ENCODE measurements at regions not wholly inside any gene's neighbourhood (a gene's known extent, or its start where the extent isn't known, plus 50 kb on each side); places are given as distances from the start of the nearest gene placed in this dataset.

DNA sequence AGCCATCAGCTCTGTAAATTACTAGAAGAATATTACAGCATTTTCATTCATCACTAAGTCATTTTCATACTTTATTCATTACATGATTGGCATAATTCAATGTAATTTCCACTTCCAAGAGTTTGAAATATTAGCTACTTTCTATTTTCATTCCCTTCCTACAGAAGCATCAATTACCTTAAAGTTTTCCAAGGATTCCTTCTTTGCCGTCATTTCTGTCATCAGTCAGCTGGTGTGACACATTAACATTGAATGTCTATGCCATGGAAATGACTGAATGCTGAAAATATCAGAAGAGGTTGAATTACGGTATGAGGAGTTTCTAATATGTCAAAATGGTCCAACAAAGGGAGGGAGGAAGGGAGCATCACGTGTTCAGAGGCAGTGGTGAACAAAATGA, 718.2 kb upstream of the GRM7 start:
- Histone ChIP-seq H3K36me3 (ENCODE audit: control insufficient read depth, insufficient read depth, low read length) (no peaks in the 10 kb centered on the region), H4K20me1 (replicated peaks; ENCODE audit: control insufficient read depth, insufficient read depth, low read length) (no peaks in the 10 kb centered on the region), H3K27ac (ENCODE audit: extremely low read depth, low read depth, low read length) (no peak overlapping the region), H2AFZ (ENCODE audit: low read depth, low read length) (no peak overlapping the region), H3K9me3 (replicated peaks; ENCODE audit: control insufficient read depth, insufficient read depth, low read depth, low read length) (no peaks in the 10 kb centered on the region), H3K4me3 (no peak overlapping the region), H3K9me1 (ENCODE audit: control insufficient read depth, insufficient read depth, low read length) (no peaks in the 10 kb centered on the region), H3K9ac (ENCODE audit: insufficient read depth in 1 of 2, low read depth in 2 of 2, low read length in 2 of 2) (no peak overlapping the region), H3K27me3 (ENCODE audit: control insufficient read depth in 2 of 2, insufficient read depth in 2 of 2, low read length in 2 of 2) (no peaks in the 10 kb centered on the region), H3K4me1 (replicated peaks in 1 of 2; ENCODE audit: control insufficient read depth in 2 of 2, insufficient read depth in 2 of 2, low read length in 2 of 2) (no peaks in the 10 kb centered on the region), H3K79me2 (ENCODE audit: control insufficient read depth, insufficient read depth, low read length) (no peaks in the 10 kb centered on the region), H3K4me2 (ENCODE audit: insufficient read depth, low read length) (no peak overlapping the region)
- ATAC-seq: no peak
- ChIA-PET POLR2A (no interaction called here), CTCF (ENCODE audit: low intra/inter-chr PET ratio) (no interaction called here)
- no peak for FAIRE-seq
- WGBS (ENCODE audit: insufficient coverage, low coverage, missing lambda C conversion rate): 2% methylated on average over 3 of the region's 3 CpGs
- DNase-seq (ENCODE audit: extremely low read depth in 1 of 4, low spot score in 3 of 4): no peak
- intact Hi-C loops (cut with micrococcal nuclease) (no loop called here), in situ Hi-C loops (cut with MboI) (no loop called here)
- BruUV-seq (replicated peaks): no TSS peak
- TF ChIP-seq KLF16 (IDR thresholded peaks at IDR 0.05) (no peak), RB1 (IDR thresholded peaks at IDR 0.05; ENCODE audit: low read depth) (no peak), ZNF586 (CRISPR knock-in tag; conservative IDR thresholded peaks at IDR 0.05) (no peak), TAF1 (IDR thresholded peaks at IDR 0.05; ENCODE audit: control insufficient read depth, extremely low read depth, insufficient read depth, low read length, severe bottlenecking) (no peak), PPARD (CRISPR knock-in tag; IDR thresholded peaks at IDR 0.05) (no peak), ZNF77 (CRISPR knock-in tag; IDR thresholded peaks at IDR 0.05) (no peak), CHCHD3 (CRISPR knock-in tag; IDR thresholded peaks at IDR 0.05) (no peak), NFIC (IDR thresholded peaks at IDR 0.05) (no peak), PKNOX1 (IDR thresholded peaks at IDR 0.05) (no peak), SMAD1 (IDR thresholded peaks at IDR 0.05; ENCODE audit: low read depth, low read length, partially characterized antibody) (no peak), MBD2 (IDR thresholded peaks at IDR 0.05; ENCODE audit: borderline replicate concordance, low read depth) (no peak)
- TF ChIP-seq, protein P1, sequence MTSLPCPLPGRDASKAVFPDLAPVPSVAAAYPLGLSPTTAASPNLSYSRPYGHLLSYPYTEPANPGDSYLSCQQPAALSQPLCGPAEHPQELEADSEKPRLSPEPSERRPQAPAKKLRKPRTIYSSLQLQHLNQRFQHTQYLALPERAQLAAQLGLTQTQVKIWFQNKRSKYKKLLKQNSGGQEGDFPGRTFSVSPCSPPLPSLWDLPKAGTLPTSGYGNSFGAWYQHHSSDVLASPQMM (CRISPR knock-in tag; IDR thresholded peaks at IDR 0.05): no peak
- TF ChIP-seq, protein P2, sequence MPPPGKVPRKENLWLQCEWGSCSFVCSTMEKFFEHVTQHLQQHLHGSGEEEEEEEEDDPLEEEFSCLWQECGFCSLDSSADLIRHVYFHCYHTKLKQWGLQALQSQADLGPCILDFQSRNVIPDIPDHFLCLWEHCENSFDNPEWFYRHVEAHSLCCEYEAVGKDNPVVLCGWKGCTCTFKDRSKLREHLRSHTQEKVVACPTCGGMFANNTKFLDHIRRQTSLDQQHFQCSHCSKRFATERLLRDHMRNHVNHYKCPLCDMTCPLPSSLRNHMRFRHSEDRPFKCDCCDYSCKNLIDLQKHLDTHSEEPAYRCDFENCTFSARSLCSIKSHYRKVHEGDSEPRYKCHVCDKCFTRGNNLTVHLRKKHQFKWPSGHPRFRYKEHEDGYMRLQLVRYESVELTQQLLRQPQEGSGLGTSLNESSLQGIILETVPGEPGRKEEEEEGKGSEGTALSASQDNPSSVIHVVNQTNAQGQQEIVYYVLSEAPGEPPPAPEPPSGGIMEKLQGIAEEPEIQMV (tag; conservative IDR thresholded peaks at IDR 0.05; ENCODE audit: low read depth): no peak
- TF ChIP-seq, protein P3, sequence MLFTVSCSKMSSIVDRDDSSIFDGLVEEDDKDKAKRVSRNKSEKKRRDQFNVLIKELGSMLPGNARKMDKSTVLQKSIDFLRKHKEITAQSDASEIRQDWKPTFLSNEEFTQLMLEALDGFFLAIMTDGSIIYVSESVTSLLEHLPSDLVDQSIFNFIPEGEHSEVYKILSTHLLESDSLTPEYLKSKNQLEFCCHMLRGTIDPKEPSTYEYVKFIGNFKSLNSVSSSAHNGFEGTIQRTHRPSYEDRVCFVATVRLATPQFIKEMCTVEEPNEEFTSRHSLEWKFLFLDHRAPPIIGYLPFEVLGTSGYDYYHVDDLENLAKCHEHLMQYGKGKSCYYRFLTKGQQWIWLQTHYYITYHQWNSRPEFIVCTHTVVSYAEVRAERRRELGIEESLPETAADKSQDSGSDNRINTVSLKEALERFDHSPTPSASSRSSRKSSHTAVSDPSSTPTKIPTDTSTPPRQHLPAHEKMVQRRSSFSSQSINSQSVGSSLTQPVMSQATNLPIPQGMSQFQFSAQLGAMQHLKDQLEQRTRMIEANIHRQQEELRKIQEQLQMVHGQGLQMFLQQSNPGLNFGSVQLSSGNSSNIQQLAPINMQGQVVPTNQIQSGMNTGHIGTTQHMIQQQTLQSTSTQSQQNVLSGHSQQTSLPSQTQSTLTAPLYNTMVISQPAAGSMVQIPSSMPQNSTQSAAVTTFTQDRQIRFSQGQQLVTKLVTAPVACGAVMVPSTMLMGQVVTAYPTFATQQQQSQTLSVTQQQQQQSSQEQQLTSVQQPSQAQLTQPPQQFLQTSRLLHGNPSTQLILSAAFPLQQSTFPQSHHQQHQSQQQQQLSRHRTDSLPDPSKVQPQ (CRISPR knock-in tag; IDR thresholded peaks at IDR 0.05; ENCODE audit: borderline replicate concordance): no peak
